ENCODE measurements at regions not wholly inside any gene's neighbourhood (a gene's known extent, or its start where the extent isn't known, plus 50 kb on each side); places are given as distances from the start of the nearest gene placed in this dataset.

- no peak for DNase-seq (ENCODE audit: insufficient read length, low spot score)
- TF ChIP-seq POLR2A (IDR thresholded peaks at IDR 0.05; ENCODE audit: low read depth, low read length), result no peak
- no peak for FAIRE-seq
Observed at GRCh38 chr4:15250021-15250441, 177.8 kb upstream of the C1QTNF7 start.

- no peak for TF ChIP-seq POLR2A (IDR thresholded peaks at IDR 0.05; ENCODE audit: low read depth, low read length)
- no peak for DNase-seq (ENCODE audit: insufficient read length, low spot score)
- FAIRE-seq, result no peak
Observed at GRCh38 chr4:15253349-15253748, 174.5 kb upstream of the C1QTNF7 start.

GRCh38 chr4:15254236-15254880, 173.5 kb upstream of the C1QTNF7 start:
- FAIRE-seq (no peak), DNase-seq (ENCODE audit: insufficient read length, low spot score) (no peak)
- no peak for TF ChIP-seq POLR2A (IDR thresholded peaks at IDR 0.05; ENCODE audit: low read depth, low read length)

GRCh38 chr4:15255537-15255936, 172.3 kb upstream of the C1QTNF7 start:
- no peak for TF ChIP-seq POLR2A (IDR thresholded peaks at IDR 0.05; ENCODE audit: low read depth, low read length)
- FAIRE-seq, result no peak
- no peak for DNase-seq (ENCODE audit: insufficient read length, low spot score)

- FAIRE-seq (no peak), DNase-seq (ENCODE audit: insufficient read length, low spot score) (no peak)
- no peak for TF ChIP-seq POLR2A (IDR thresholded peaks at IDR 0.05; ENCODE audit: low read depth, low read length)
Observed at GRCh38 chr4:15260758-15261157, 167.1 kb upstream of the C1QTNF7 start.

GRCh38 chr4:15262396-15262795, 165.4 kb upstream of the C1QTNF7 start:
- no peak for DNase-seq (ENCODE audit: insufficient read length, low spot score)
- FAIRE-seq, result no peak
- no peak for TF ChIP-seq POLR2A (IDR thresholded peaks at IDR 0.05; ENCODE audit: low read depth, low read length)

- FAIRE-seq (no peak), DNase-seq (ENCODE audit: insufficient read length, low spot score) (no peak)
- TF ChIP-seq POLR2A (IDR thresholded peaks at IDR 0.05; ENCODE audit: low read depth, low read length), result no peak
Observed at GRCh38 chr4:15270201-15270600, 157.6 kb upstream of the C1QTNF7 start.

GRCh38 chr4:15286041-15286440, 141.8 kb upstream of the C1QTNF7 start:
- FAIRE-seq (no peak), DNase-seq (ENCODE audit: insufficient read length, low spot score) (no peak)
- TF ChIP-seq POLR2A (IDR thresholded peaks at IDR 0.05; ENCODE audit: low read depth, low read length), result no peak

- no peak for TF ChIP-seq POLR2A (IDR thresholded peaks at IDR 0.05; ENCODE audit: low read depth, low read length)
- FAIRE-seq (no peak), DNase-seq (ENCODE audit: insufficient read length, low spot score) (no peak)
Observed at GRCh38 chr4:15291122-15291521, 136.7 kb upstream of the C1QTNF7 start.

GRCh38 chr4:15293711-15294110, 134.1 kb upstream of the C1QTNF7 start:
- DNase-seq (ENCODE audit: insufficient read length, low spot score) (no peak), FAIRE-seq (no peak)
- no peak for TF ChIP-seq POLR2A (IDR thresholded peaks at IDR 0.05; ENCODE audit: low read depth, low read length)

- no peak for TF ChIP-seq POLR2A (IDR thresholded peaks at IDR 0.05; ENCODE audit: low read depth, low read length)
- DNase-seq (ENCODE audit: insufficient read length, low spot score) (no peak), FAIRE-seq (no peak)
Observed at GRCh38 chr4:15294202-15294601, 133.6 kb upstream of the C1QTNF7 start.

- no peak for TF ChIP-seq POLR2A (IDR thresholded peaks at IDR 0.05; ENCODE audit: low read depth, low read length)
- no peak for DNase-seq (ENCODE audit: insufficient read length, low spot score)
- no peak for FAIRE-seq
Observed at GRCh38 chr4:15294832-15295231, 133.0 kb upstream of the C1QTNF7 start.

- FAIRE-seq (no peak), DNase-seq (ENCODE audit: insufficient read length, low spot score) (no peak)
- no peak for TF ChIP-seq POLR2A (IDR thresholded peaks at IDR 0.05; ENCODE audit: low read depth, low read length)
Observed at GRCh38 chr4:15295421-15296162, 132.2 kb upstream of the C1QTNF7 start.

GRCh38 chr4:15297344-15297743, 130.5 kb upstream of the C1QTNF7 start:
- no peak for DNase-seq (ENCODE audit: insufficient read length, low spot score)
- FAIRE-seq, result no peak

GRCh38 chr4:15299627-15300026, 128.2 kb upstream of the C1QTNF7 start:
- DNase-seq (ENCODE audit: insufficient read length, low spot score), result no peak
- no peak for FAIRE-seq
- no peak for TF ChIP-seq POLR2A (IDR thresholded peaks at IDR 0.05; ENCODE audit: low read depth, low read length)

More at GRCh38 chr4:15297344-15297743, 130.5 kb upstream of the C1QTNF7 start:
- TF ChIP-seq POLR2A (IDR thresholded peaks at IDR 0.05; ENCODE audit: low read depth, low read length), result no peak
